Thyroid gland (tissue), 4 donors: ENCODE measurements at regions not wholly inside any gene's neighbourhood (a gene's known extent, or its start where the extent isn't known, plus 50 kb on each side); places are given as distances from the start of the nearest gene placed in this dataset.

Source experiments
- DNase-seq, 2 donors: peaks; one replicate each; pipeline ENCODE4 v3.0.0-alpha.2; 2019
- H3K27ac ChIP-seq, 3 donors: fragments of 200-600 bp; sonication (generic); 1 replicate in 2 of 3; 2 replicates in 1 of 3; pipeline ENCODE4 v1.5.1; 2016 to 2019; ENCODE audit warnings: mild to moderate bottlenecking in 1 of 3, moderate library complexity in 1 of 3
- H3K27me3 ChIP-seq: fragments of 200-600 bp; sonication (generic); one replicate; pipeline ENCODE4 v1.5.1; 2019
- H3K36me3 ChIP-seq, 2 donors: fragments of 200-600 bp; sonication (generic); one replicate each; pipeline ENCODE4 v1.5.1; 2016 to 2019
- H3K4me1 ChIP-seq, 2 donors: fragments of 200-600 bp; sonication (generic); one replicate each; pipeline ENCODE4 v1.5.1; 2017 to 2019
- H3K4me3 ChIP-seq, 3 donors: fragments of 200-600 bp; sonication (generic); replicated peaks in 1 of 3; 1 replicate in 2 of 3; 2 replicates in 1 of 3; pipeline ENCODE4 v1.5.1; 2016; ENCODE audit warnings: mild to moderate bottlenecking in 1 of 3
- H3K9me3 ChIP-seq: fragments of 200-600 bp; sonication (generic); one replicate; pipeline ENCODE4 v1.5.1; 2017
- CTCF ChIP-seq, 6 experiments: fragments of 200-600 bp in 3 of 6; fragments of 450-650 bp in 3 of 6; sonication (generic) in 3 of 6; IDR thresholded peaks; one replicate each; pipeline ENCODE4 v1.5.1; 2016 to 2019; ENCODE audit warnings: antibody characterized with exemption in 6 of 6, mild to moderate bottlenecking in 2 of 6, inconsistent platforms in 1 of 6, moderate library complexity in 1 of 6
- POLR2A ChIP-seq, 2 donors: fragments of 450-650 bp; IDR thresholded peaks; one replicate each; pipeline ENCODE4 v1.6.1; 2017; ENCODE audit warnings: antibody characterized with exemption in 2 of 2, mild to moderate bottlenecking in 2 of 2, moderate library complexity in 1 of 2
- whole genome bisulfite sequencing, 2 donors: methylation state at CpG; one replicate each; pipeline ENCODE4 v1.1.5; 2017; 5-methylcytosine and 5-hydroxymethylcytosine counted together
- intact Hi-C: fragments of 100-400 bp; cut with DNase I; formaldehyde crosslinking; loops from one replicate; pipeline ENCODE4 v1.15.1; 2023

DNA sequence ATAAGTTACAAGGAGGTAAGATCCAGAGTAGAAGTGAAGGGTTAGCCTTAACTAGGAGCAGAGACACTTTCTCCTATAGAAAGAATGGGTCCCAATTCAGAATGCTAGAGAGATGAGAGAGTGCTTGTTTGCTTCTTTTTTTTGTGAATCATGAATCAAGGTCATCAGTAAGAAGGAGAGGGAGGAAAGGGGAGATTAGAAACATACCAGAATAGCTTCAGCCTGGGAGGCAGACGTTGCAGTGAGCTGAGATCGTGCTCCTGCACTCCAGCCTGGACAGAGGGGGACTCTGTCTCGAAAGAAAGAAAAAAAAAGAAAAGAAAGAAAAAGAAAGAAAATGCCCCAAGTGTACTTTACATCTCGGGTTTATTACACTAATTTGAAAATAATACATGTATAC is 55.8 kb upstream of the SLC35F5 start:
- Histone ChIP-seq H3K36me3 (no peaks in the 10 kb centered on the region), H3K9me3 (no peaks in the 10 kb centered on the region), H3K27me3 (no peaks in the 10 kb centered on the region), H3K4me1 (no peaks in the 10 kb centered on the region), H3K4me3 (no peak overlapping the region), H3K27ac (no peak overlapping the region)
- 73 to 77% methylated on average over 4 of the region's 4 CpGs for WGBS, 2 donors
- intact Hi-C loops, result no loop called here
- DNase-seq, result no peak
- TF ChIP-seq POLR2A (IDR thresholded peaks at IDR 0.05), result no peak
- no peak for TF ChIP-seq CTCF (IDR thresholded peaks at IDR 0.05)

- H3K9me3 ChIP-seq, result no peaks in the 10 kb centered on the region
- DNase-seq, result no peak
- H3K27me3 ChIP-seq, result no peaks in the 10 kb centered on the region
- no peaks in the 10 kb centered on the region for H3K4me1 ChIP-seq
- no peaks in the 10 kb centered on the region for H3K36me3 ChIP-seq
- intact Hi-C loops, result no loop called here
- TF ChIP-seq POLR2A (IDR thresholded peaks at IDR 0.05), result no peak
- no peak for TF ChIP-seq CTCF (IDR thresholded peaks at IDR 0.05)
- WGBS, 2 donors, result 92 to 93% methylated on average over 5 of the region's 5 CpGs
- no peak overlapping the region for H3K27ac ChIP-seq
- H3K4me3 ChIP-seq, result no peak overlapping the region
These were observed 52.8 kb upstream of the SLC35F5 start for GRCh38 chr2:113809076-113809736.

GRCh38 chr2:113807721-113808120 is 51.3 kb upstream of the SLC35F5 start:
- WGBS, 2 donors, result 92 to 93% methylated on average over 2 of the region's 2 CpGs
- Histone ChIP-seq H3K27me3 (no peaks in the 10 kb centered on the region), H3K9me3 (no peaks in the 10 kb centered on the region), H3K36me3 (no peaks in the 10 kb centered on the region), H3K27ac (no peak overlapping the region), H3K4me3 (no peak overlapping the region), H3K4me1 (no peaks in the 10 kb centered on the region)
- DNase-seq, result no peak
- TF ChIP-seq CTCF (IDR thresholded peaks at IDR 0.05) (no peak), POLR2A (IDR thresholded peaks at IDR 0.05) (no peak)
- intact Hi-C loops, result no loop called here

GRCh38 chr2:113806217-113806913 is 49.9 kb upstream of the SLC35F5 start:
- intact Hi-C loops, result no loop called here
- Histone ChIP-seq H3K36me3 (no peaks in the 10 kb centered on the region), H3K27ac (no peak overlapping the region), H3K4me1 (no peaks in the 10 kb centered on the region), H3K27me3 (no peaks in the 10 kb centered on the region), H3K4me3 (no peak overlapping the region), H3K9me3 (no peaks in the 10 kb centered on the region)
- 80 to 86% methylated on average over 8 of the region's 8 CpGs for WGBS, 2 donors
- DNase-seq, result no peak
- no peak for TF ChIP-seq CTCF (IDR thresholded peaks at IDR 0.05)
- no peak for TF ChIP-seq POLR2A (IDR thresholded peaks at IDR 0.05)
